HG03342 (cell line): ENCODE measurements at regions not wholly inside any gene's neighbourhood (a gene's known extent, or its start where the extent isn't known, plus 50 kb on each side); places are given as distances from the start of the nearest gene placed in this dataset.
"Not testable (repeated sequence)": the region's sequence is repeated elsewhere in the genome, so short reads cannot be mapped to it uniquely, and the experiment has no call there.

Experiments
- ATAC-seq: cut with Tn5 transposase; IDR thresholded peaks from one replicate; pipeline ENCODE4 v1.9.1; 2021; ENCODE audit warnings: mild to moderate bottlenecking, moderate library complexity; ENCODE audit not compliant: unreplicated experiment

- no peak for ATAC-seq
These were observed 853.2 kb downstream of the UQCRFS1 start for GRCh38 chr19:28359431-28360414.

DNA sequence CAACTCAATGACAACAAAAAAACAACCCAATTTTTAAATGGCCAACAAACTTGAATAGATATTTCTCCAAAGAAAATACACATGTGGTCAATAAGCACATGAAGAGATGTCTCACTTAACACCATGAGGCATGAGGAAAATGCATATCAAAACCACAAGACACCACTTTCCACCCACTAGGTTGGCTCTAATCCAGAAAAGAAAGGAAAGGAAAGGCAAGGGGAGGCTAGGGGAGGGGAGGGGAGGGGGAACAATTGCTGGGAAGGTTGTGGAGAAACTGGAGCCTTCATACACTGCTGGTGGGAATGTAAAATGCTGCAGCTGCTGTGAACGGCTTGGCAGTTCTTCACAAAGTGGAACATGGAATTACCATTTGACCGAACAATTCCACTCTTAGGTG lies 854.3 kb downstream of the UQCRFS1 start:
- ATAC-seq = no peak

DNA sequence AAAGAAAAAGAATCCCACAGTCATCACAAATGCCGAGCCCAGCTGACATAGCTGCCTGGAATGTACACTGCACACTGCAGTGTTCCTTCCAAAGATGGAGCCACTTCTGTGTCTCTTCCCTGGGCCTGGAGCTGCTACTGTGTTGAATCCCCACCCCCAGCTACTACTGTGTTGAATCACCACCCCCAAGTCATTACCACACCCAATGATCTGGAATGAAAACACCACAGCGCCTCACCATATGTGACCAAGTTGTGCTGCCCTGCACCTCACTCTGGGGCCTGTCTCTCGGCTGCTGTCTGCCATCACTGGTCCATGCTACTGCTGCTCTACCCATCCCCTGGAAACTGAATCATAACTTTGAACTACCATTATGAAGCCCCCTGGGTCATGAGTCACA lies 861.2 kb downstream of the UQCRFS1 start:
- no peak for ATAC-seq

- ATAC-seq = not testable (repeated sequence)
These were observed 861.6 kb downstream of the UQCRFS1 start for GRCh38 chr19:28351321-28351720.

DNA sequence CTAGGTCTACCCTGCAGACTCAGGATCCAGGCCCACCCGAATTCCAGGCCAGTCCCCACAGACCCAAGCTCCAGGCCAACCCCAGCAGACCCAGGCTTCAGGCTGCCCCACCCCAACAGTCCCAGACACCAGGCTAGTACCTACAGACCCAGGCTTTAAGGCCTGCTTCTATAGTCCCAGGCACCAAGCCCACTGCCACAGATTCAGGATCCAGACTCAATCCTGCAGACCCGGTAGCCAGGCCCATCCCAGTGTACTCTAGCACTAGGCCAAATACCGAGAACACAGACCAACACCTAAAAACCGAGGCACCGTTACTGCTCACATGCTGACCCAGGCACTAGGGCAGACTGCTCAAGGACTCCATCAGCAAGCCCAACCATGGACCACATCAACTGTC lies 862.3 kb downstream of the UQCRFS1 start:
- no peak for ATAC-seq

DNA sequence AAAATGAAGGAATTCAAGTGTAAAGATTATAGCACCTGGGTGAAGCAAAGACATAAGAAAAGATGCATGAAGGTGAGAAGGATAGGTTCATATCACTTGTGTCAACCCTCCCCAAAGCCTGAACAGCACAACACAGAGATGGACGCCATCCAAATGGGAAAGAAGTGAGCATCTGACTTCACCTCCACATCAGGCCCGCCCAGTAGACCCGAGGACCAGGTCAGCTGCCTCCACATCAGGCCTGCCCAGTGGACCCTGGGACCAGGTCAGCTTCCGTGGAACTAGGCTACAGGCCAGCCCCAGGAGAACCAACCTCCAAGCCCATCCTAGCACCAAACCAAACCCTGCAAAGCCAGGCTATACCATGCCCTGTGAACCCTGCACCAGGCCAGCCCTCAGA lies 862.9 kb downstream of the UQCRFS1 start:
- no peak for ATAC-seq

GRCh38 chr19:28349604-28350003 lies 863.3 kb downstream of the UQCRFS1 start:
- ATAC-seq = no peak

DNA sequence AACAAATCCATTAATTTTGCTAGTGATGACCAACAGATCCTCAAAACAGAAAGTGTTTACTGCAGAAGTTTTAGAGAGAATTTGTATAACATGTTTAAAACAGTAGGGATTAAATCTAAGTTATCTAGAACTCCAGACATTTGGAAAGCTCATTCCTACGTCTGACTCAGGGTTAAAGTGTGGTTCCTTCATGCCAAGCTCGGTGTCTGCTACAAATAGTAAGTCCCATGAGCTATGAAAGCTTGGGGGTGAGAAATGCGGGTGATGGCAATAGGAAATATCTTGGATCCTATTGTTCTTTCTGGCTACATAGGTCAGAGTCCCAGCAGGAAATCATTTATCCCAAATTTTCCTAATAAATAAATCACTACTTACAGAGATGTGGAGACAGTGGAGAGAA lies 867.1 kb downstream of the UQCRFS1 start:
- no peak for ATAC-seq

DNA sequence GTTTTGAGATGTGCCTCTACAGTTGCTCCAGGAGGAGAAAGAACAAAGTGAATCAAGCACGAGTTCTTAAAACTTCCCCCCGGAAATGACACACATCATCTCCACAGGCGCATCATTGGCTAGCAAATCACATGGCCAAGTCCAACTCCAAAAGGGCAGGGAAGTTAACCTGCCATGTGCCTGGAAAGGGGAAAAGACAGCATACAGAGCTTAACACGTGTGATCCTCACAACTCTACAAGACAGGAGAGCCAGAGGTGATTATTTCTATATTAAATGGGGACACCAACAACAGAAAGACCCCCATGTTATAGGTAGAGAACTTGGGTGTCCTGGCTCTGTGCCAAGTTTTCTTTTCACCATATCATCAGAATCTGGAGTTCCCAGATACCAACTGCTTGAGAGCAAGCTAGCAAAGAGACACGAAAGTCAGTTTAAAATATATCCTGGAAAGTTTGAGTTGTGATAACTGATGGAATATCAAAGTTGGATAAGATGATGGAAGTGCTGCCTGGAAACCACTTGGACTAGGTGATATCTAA lies 871.1 kb downstream of the UQCRFS1 start:
- no peak for ATAC-seq

GRCh38 chr19:28334419-28334818 lies 878.5 kb downstream of the UQCRFS1 start:
- ATAC-seq = no peak

- no peak for ATAC-seq
These were observed 879.0 kb downstream of the UQCRFS1 start for GRCh38 chr19:28333909-28334308.

DNA sequence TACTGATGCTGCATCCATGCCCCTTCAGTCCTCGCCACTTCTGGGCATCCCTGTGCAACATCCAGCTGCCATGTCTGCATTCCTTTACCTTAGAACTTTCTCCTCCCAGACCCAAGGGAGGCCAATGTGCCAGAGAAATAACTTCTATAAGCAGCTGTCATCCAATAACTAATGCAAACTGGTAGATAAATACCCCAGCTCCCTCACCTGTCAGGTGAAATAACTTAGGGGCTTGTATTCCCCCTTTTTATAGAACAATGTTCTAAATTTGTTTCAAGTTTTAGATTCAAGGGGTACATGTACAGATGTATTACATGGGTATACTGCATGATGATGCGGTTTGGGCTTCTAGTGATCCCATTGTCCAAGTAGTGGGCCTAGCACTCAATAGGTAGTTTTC lies 880.1 kb downstream of the UQCRFS1 start:
- no peak for ATAC-seq

GRCh38 chr19:28332351-28332750 lies 880.6 kb downstream of the UQCRFS1 start:
- ATAC-seq = no peak

DNA sequence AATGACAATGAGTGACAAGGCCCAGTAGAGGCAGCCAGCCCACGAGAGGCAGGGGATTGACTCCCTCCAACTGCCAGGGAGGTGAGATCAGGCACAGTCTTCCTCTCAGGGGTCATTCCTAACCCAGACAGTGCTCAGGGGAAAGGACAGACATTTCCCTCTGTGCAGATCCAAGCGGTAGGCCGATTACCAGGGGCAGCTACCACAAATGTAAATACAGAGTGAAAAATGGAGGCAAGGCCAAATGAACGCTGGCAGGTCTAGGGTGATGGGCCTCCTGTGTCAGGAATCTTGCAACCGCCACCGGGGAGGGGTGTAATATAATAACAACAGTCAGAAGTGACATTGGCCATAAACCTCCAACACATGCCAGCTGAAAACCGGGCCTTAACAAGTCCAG lies 881.4 kb downstream of the UQCRFS1 start:
- ATAC-seq = no peak

GRCh38 chr19:28330831-28331230 lies 882.1 kb downstream of the UQCRFS1 start:
- ATAC-seq = no peak

- no peak for ATAC-seq
These were observed 883.5 kb downstream of the UQCRFS1 start for GRCh38 chr19:28329429-28329828.

- no peak for ATAC-seq
These were observed 885.0 kb downstream of the UQCRFS1 start for GRCh38 chr19:28327905-28328304.

DNA sequence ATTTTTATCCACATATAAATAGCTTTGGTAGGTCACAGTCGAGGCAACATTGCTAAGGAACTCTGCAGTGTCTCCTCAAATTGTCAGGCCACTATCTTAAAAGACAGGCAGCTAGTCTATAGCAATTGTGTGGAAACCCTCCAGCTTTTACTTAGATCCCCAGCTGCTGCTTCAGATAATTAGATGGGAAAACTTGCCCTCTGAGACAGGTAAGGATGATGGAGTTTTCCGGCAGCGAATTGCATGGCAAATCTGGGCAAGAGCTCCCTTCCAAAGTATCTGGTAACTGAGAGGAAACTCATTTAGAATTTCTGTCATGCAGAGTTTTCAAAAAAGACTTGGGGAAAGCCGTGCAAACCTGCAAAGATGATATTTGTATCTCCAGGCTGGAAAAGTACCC lies 886.2 kb downstream of the UQCRFS1 start:
- no peak for ATAC-seq

DNA sequence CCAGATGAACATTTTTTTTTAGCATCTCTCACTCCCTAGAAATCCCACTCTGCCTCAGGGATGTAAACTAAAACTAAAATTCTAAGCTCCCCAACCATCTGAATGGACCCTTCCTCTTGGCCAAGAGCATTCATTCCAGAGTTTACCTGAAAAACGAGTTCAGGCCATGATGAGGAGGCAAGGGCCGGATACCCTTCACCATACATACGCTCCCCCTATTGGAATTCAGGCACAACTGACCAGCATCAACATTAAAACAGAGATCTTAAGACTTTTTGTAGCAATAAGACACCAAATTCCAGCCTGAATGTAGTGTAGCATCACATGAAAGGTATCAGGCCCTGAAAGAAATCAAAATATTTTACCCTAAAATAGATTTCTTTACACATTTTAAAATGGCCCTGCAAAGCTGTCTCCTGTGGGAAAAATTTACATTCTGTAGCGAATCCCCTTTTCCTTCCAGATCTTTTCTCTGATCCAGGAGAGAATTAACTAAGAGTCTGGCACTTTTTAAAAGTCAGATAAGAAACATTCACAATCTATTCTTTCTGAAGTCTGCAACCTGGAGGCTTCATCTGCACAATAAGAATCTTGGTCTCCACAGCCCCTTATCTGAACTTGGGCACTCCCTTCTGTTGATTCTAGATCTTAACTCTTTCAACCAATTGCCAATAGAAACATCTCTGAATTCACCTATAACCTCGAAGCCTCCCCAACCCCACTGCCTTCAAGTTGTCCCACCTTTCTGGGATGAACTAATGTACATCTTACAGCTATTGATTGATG lies 888.5 kb downstream of the UQCRFS1 start:
- ATAC-seq = no peak

- ATAC-seq = no peak
These were observed 890.0 kb downstream of the UQCRFS1 start for GRCh38 chr19:28322945-28323344.

GRCh38 chr19:28322491-28322890 lies 890.5 kb downstream of the UQCRFS1 start:
- no peak for ATAC-seq

DNA sequence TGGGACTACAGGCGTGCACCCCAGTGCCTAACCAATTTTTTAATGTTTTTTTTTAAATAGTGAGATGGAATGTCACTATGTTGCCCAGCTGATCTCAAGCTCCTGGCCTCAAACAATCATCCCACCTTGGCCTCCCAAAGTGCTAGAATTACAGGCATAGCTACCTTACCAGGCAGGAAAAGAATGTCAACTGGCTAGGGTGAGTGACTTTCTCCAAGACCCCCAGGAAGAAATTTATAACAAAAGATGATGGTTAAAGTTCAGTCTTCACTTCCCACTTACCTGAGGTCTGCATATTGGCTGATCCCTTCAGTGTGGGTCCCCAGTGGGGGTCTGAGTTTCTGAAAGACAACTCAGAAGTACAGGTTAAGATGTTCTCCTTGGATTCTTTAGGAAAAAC lies 893.0 kb downstream of the UQCRFS1 start:
- ATAC-seq = no peak
